ENCODE measurements at regions not wholly inside any gene's neighbourhood (a gene's known extent, or its start where the extent isn't known, plus 50 kb on each side); places are given as distances from the start of the nearest gene placed in this dataset.

DNA sequence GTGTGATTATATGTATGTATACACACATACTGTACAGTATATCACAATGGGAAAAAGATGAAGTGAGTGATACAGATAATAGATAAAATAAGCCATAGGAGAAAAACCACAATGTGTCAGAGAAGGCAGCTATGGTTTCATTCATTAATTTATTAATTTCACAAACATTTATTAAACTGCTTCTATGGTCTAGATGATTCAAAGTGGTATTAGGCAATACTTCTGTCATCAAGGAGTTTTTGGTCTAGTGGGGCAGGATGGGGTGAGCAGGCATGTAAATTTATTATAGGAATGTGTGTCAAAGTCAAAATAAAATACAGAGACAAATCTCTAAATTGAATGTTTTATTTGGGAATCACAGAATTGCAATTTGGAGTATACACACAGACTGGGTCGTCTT lies 65.2 kb upstream of the ANKEF1 start:
- TF ChIP-seq, protein P1, sequence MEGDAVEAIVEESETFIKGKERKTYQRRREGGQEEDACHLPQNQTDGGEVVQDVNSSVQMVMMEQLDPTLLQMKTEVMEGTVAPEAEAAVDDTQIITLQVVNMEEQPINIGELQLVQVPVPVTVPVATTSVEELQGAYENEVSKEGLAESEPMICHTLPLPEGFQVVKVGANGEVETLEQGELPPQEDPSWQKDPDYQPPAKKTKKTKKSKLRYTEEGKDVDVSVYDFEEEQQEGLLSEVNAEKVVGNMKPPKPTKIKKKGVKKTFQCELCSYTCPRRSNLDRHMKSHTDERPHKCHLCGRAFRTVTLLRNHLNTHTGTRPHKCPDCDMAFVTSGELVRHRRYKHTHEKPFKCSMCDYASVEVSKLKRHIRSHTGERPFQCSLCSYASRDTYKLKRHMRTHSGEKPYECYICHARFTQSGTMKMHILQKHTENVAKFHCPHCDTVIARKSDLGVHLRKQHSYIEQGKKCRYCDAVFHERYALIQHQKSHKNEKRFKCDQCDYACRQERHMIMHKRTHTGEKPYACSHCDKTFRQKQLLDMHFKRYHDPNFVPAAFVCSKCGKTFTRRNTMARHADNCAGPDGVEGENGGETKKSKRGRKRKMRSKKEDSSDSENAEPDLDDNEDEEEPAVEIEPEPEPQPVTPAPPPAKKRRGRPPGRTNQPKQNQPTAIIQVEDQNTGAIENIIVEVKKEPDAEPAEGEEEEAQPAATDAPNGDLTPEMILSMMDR (conservative IDR thresholded peaks at IDR 0.05): no peak
- TF ChIP-seq EZH2 (IDR thresholded peaks at IDR 0.05; ENCODE audit: low read depth): no peak

Data from PC-9 (cell line).